PC-3 (cell line): ENCODE measurements at regions not wholly inside any gene's neighbourhood (a gene's known extent, or its start where the extent isn't known, plus 50 kb on each side); places are given as distances from the start of the nearest gene placed in this dataset.

Experiments used
- ATAC-seq: fragments of 200-7000 bp; cut with Tn5 transposase; 2 replicates; pipeline ENCODE4 v1.9.1; 2020; ENCODE audit warnings: mild to moderate bottlenecking, moderate library complexity
- BruUV-seq: library from RNA; stranded (reverse); fragments of 400-500 nt; replicated peaks from 2 replicates; lab custom pipeline; 2021; lab: Mats Ljungman, UMichigan
- CTCF ChIA-PET: fragments of 300-600 bp; sonication (Branson Sonifier 250); formaldehyde crosslinking; loops from one replicate; lab custom pipeline; 2022; ENCODE audit warnings: antibody characterized with exemption; lab: Charles Lee
- POLR2A ChIA-PET: fragments of 300-600 bp; sonication (Branson Sonifier 250); formaldehyde crosslinking; loops from one replicate; lab custom pipeline; 2022; ENCODE audit warnings: antibody characterized with exemption; ENCODE audit not compliant: unreplicated experiment; lab: Charles Lee
- DNase-seq: peaks from one replicate; pipeline ENCODE4 v3.0.0-alpha.2; 2015
- H2AFZ ChIP-seq: fragments of 300-600 bp; sonication (generic); 2 replicates; pipeline ENCODE4 v1.6.0; 2016; ENCODE audit warnings: antibody characterized with exemption, low read length
- H3F3A ChIP-seq: fragments of 300-600 bp; sonication (generic); one replicate; pipeline ENCODE4 v1.6.0; 2017; ENCODE audit warnings: antibody characterized with exemption, low read length, control low read depth, mild to moderate bottlenecking; ENCODE audit not compliant: unreplicated experiment
- H3K27ac ChIP-seq: fragments of 300-600 bp; sonication (generic); 2 replicates; pipeline ENCODE4 v1.5.1; 2016; ENCODE audit warnings: mild to moderate bottlenecking, low read length
- H3K27me3 ChIP-seq: fragments of 300-600 bp; sonication (generic); 2 replicates; pipeline ENCODE4 v1.6.1; 2016; ENCODE audit warnings: low read length, mixed read lengths
- H3K36me3 ChIP-seq: fragments of 300-600 bp; sonication (generic); 2 replicates; pipeline ENCODE4 v1.6.1; 2016; ENCODE audit warnings: low read depth, mixed run types, low read length, mixed read lengths
- H3K4me1 ChIP-seq: fragments of 300-600 bp; sonication (generic); 2 replicates; pipeline ENCODE4 v1.5.1; 2016; ENCODE audit warnings: low read length; ENCODE audit not compliant: insufficient read depth
- H3K4me2 ChIP-seq: fragments of 300-600 bp; sonication (generic); 2 replicates; pipeline ENCODE4 v1.6.0; 2016; ENCODE audit warnings: low read length
- H3K4me3 ChIP-seq: fragments of 300-600 bp; sonication (generic); 2 replicates; pipeline ENCODE4 v1.5.1; 2016; ENCODE audit warnings: mild to moderate bottlenecking, low read length, mixed read lengths
- H3K79me2 ChIP-seq: fragments of 300-600 bp; sonication (generic); 2 replicates; pipeline ENCODE4 v1.6.1; 2017; ENCODE audit warnings: low read length, mixed read lengths
- H3K9ac ChIP-seq: fragments of 300-600 bp; sonication (generic); 2 replicates; pipeline ENCODE4 v1.6.0; 2016; ENCODE audit warnings: mild to moderate bottlenecking, low read length
- H3K9me2 ChIP-seq: fragments of 300-600 bp; sonication (generic); replicated peaks from 2 replicates; pipeline ENCODE4 v1.6.1; 2016; ENCODE audit warnings: mixed run types, low read length, mixed read lengths
- H3K9me3 ChIP-seq: fragments of 300-600 bp; sonication (generic); 2 replicates; pipeline ENCODE4 v1.6.1; 2016; ENCODE audit warnings: low read length, mixed read lengths
- H4K20me1 ChIP-seq: fragments of 300-600 bp; sonication (generic); 2 replicates; pipeline ENCODE4 v1.6.1; 2016; ENCODE audit warnings: low read length, mixed read lengths
- CTCF ChIP-seq: fragments of 300-600 bp; sonication (generic); conservative IDR thresholded peaks from 2 replicates; pipeline ENCODE4 v1.5.1; 2017; ENCODE audit warnings: antibody characterized with exemption, low read depth, mild to moderate bottlenecking, low read length
- EZH2 ChIP-seq: fragments of 300-600 bp; sonication (generic); IDR thresholded peaks from one replicate; pipeline ENCODE4 v1.6.1; 2017; ENCODE audit warnings: antibody characterized with exemption, mild to moderate bottlenecking, low read length; ENCODE audit not compliant: unreplicated experiment
- EZH2phosphoT487 ChIP-seq: fragments of 300-600 bp; sonication (generic); IDR thresholded peaks from 2 replicates; pipeline ENCODE4 v1.6.1; 2018; ENCODE audit warnings: mild to moderate bottlenecking, antibody characterized with exemption, low read length, borderline replicate concordance
- intact Hi-C: fragments of 100-400 bp; cut with micrococcal nuclease; formaldehyde crosslinking; loops from 2 replicates; pipeline ENCODE4 v1.9.0; 2023

GRCh38 chr22:34502821-34503220 is 563.1 kb upstream of the ISX start:
- Histone ChIP-seq H3K9me3 (peaks cover 4% of the 10 kb centered on the region; the same call in 1 of the 2 replicates), H3K4me1 (no peaks in the 10 kb centered on the region), H3K9ac (no peak overlapping the region), H3K4me2 (no peak overlapping the region), H3K27ac (no peak overlapping the region), H3K9me2 (no peaks in the 10 kb centered on the region), H3F3A (no peaks in the 10 kb centered on the region), H3K36me3 (no peaks in the 10 kb centered on the region), H3K79me2 (no peaks in the 10 kb centered on the region), H3K27me3 (no peaks in the 10 kb centered on the region), H4K20me1 (no peaks in the 10 kb centered on the region), H3K4me3 (no peak overlapping the region), H2AFZ (no peak overlapping the region)
- ATAC-seq (no peak), DNase-seq (no peak)
- TF ChIP-seq EZH2phosphoT487: no peak
- TF ChIP-seq CTCF: no peak
- no peak for TF ChIP-seq EZH2
- intact Hi-C loops: no loop called here
- BruUV-seq: no TSS peak
- POLR2A ChIA-PET: no interaction called here
- CTCF ChIA-PET: no interaction called here

- H3K9ac ChIP-seq: no peak overlapping the region
- ATAC-seq (no peak), DNase-seq (no peak)
- H3K9me2 ChIP-seq: no peaks in the 10 kb centered on the region
- no TSS peak for BruUV-seq
- ChIA-PET POLR2A (no interaction called here), CTCF (no interaction called here)
- no peaks in the 10 kb centered on the region for H3K79me2 ChIP-seq
- H4K20me1 ChIP-seq: no peaks in the 10 kb centered on the region
- intact Hi-C loops: no loop called here
- H3K27me3 ChIP-seq: no peaks in the 10 kb centered on the region
- no peak overlapping the region for H3K4me3 ChIP-seq
- no peaks in the 10 kb centered on the region for H3K36me3 ChIP-seq
- no peak overlapping the region for H2AFZ ChIP-seq
- no peak overlapping the region for H3K4me2 ChIP-seq
- no peak overlapping the region for H3K27ac ChIP-seq
- H3K4me1 ChIP-seq: no peaks in the 10 kb centered on the region
- peaks cover 4% of the 10 kb centered on the region; the same call in 1 of the 2 replicates for H3K9me3 ChIP-seq
- TF ChIP-seq EZH2: no peak
- TF ChIP-seq EZH2phosphoT487: no peak
- TF ChIP-seq CTCF: no peak
- no peaks in the 10 kb centered on the region for H3F3A ChIP-seq
Observed at GRCh38 chr22:34508797-34509196, 557.2 kb upstream of the ISX start.

GRCh38 chr22:34526681-34527080 is 539.3 kb upstream of the ISX start:
- Histone ChIP-seq H3K79me2 (no peaks in the 10 kb centered on the region), H3K9me2 (no peaks in the 10 kb centered on the region), H3K36me3 (no peaks in the 10 kb centered on the region), H3F3A (no peaks in the 10 kb centered on the region), H4K20me1 (no peaks in the 10 kb centered on the region), H3K4me2 (no peak overlapping the region), H3K9me3 (peaks cover 7% of the 10 kb centered on the region; the same call in 1 of the 2 replicates), H3K27me3 (no peaks in the 10 kb centered on the region), H3K4me1 (no peaks in the 10 kb centered on the region), H2AFZ (no peak overlapping the region), H3K4me3 (no peak overlapping the region), H3K9ac (no peak overlapping the region), H3K27ac (no peak overlapping the region)
- ATAC-seq (no peak), DNase-seq (no peak)
- BruUV-seq: no TSS peak
- intact Hi-C loops: no loop called here
- ChIA-PET POLR2A (no interaction called here), CTCF (no interaction called here)
- no peak for TF ChIP-seq EZH2phosphoT487
- no peak for TF ChIP-seq CTCF
- no peak for TF ChIP-seq EZH2
